ENCODE measurements at regions not wholly inside any gene's neighbourhood (a gene's known extent, or its start where the extent isn't known, plus 50 kb on each side); places are given as distances from the start of the nearest gene placed in this dataset.

DNA sequence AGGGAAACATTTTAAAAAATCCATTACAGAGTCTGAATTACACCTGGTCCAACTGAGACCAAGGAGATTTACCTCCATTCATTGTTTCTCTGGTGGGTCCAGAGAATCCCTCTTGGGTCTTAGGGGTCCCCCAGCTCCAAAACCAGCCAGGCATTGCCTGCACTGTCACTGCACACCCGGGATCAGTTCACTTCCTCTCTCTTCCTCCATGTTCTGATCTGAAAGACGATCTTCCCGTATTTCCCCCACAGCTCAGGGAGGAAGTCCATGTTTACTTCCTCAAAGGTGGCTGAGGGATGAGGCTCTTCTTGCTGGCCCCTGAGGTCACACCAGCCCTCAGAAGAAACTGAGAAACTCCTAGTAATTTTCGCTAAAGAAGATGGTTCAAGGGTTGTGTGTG is 159.7 kb downstream of the BMP7 start:
- WGBS (ENCODE audit: extremely low coverage, insufficient read length, low lambda C conversion rate), result no CpG with 5 or more reads among the region's 4 CpGs

More for the DNA sequence above, 159.7 kb downstream of the BMP7 start:
- TF ChIP-seq CTCF (conservative IDR thresholded peaks at IDR 0.05), result no peak
- no peak for DNase-seq
- Mint-ChIP-seq H3K36me3 (ENCODE audit: insufficient read depth in 1 of 3, low read depth in 3 of 3) (no peaks in the 10 kb centered on the region; a peak in 1 of 7 replicates), H3K4me1 (peaks cover 13% of the 10 kb centered on the region in 2 experiments), H3K4me3 (no peak overlapping the region), H3K27ac (peak overlapping the region in 2 of 3 experiments; percentile 66 to 74; a peak in 1 of 7 replicates), H3K27me3 (ENCODE audit: low read depth) (peaks cover 29% of the 10 kb centered on the region), H3K9me3 (no peaks in the 10 kb centered on the region)
- H3K4ac ChIP-seq (ENCODE audit: low read depth, low read length), result no peak overlapping the region
- H3K56ac ChIP-seq (ENCODE audit: insufficient read length, low read depth, low read length), result no peak overlapping the region
- H2BK12ac ChIP-seq (ENCODE audit: insufficient read length, low read depth, low read length), result no peak overlapping the region
- no peak overlapping the region for H4K8ac ChIP-seq (replicated peaks; ENCODE audit: insufficient read length, low read depth, low read length)
- no peak overlapping the region for H3K9ac ChIP-seq (ENCODE audit: extremely low read depth, insufficient read length, low read length)
- no peaks in the 10 kb centered on the region for H3K27me3 ChIP-seq (ENCODE audit: insufficient read depth, low read length)
- H3K27ac ChIP-seq (ENCODE audit: insufficient read length, low read depth, low read length), result no peak overlapping the region
- H3K23me2 ChIP-seq (ENCODE audit: insufficient read length, low read depth, low read length, poor library complexity, severe bottlenecking), result no peaks in the 10 kb centered on the region
- no peak overlapping the region for H3K4me2 ChIP-seq (ENCODE audit: insufficient read depth, insufficient read length, low read length)
- no peaks in the 10 kb centered on the region for H3K4me1 ChIP-seq (ENCODE audit: insufficient read depth, low read length)
- H2AFZ ChIP-seq (ENCODE audit: low read length), result no peak overlapping the region
- H2BK20ac ChIP-seq (ENCODE audit: low read depth, low read length, poor library complexity, severe bottlenecking), result no peak overlapping the region
- H3K18ac ChIP-seq (ENCODE audit: insufficient read length, low read depth, low read length), result no peak overlapping the region
- no peak overlapping the region for H3K23ac ChIP-seq (ENCODE audit: insufficient read length, low read depth, low read length)
- no peak overlapping the region for H2BK5ac ChIP-seq (ENCODE audit: insufficient read length, low read length)
- no peak overlapping the region for H3T11ph ChIP-seq (ENCODE audit: low read length)
- H4K91ac ChIP-seq (ENCODE audit: insufficient read length, low read depth, low read length), result no peak overlapping the region
- H3K14ac ChIP-seq (ENCODE audit: insufficient read depth, low read length), result no peak overlapping the region
- no peaks in the 10 kb centered on the region for H3K9me3 ChIP-seq (ENCODE audit: control insufficient read depth, low read depth, low read length)
- H2BK15ac ChIP-seq (ENCODE audit: low read depth, low read length), result no peak overlapping the region
- no peaks in the 10 kb centered on the region for H4K20me1 ChIP-seq (ENCODE audit: control insufficient read depth, insufficient read depth, insufficient read length)
- no peak overlapping the region for H2AK5ac ChIP-seq (ENCODE audit: insufficient read length, low read length)
- no peaks in the 10 kb centered on the region for H3K79me2 ChIP-seq (ENCODE audit: insufficient read depth, low read length)
- no peaks in the 10 kb centered on the region for H3K79me1 ChIP-seq (ENCODE audit: insufficient read depth, low read depth, low read length, poor library complexity, severe bottlenecking)
- no peak overlapping the region for H4K5ac ChIP-seq (ENCODE audit: insufficient read length, low read depth, low read length)
- H2BK120ac ChIP-seq (ENCODE audit: low read depth, low read length, poor library complexity, severe bottlenecking), result no peak overlapping the region
